RWPE2 (cell line): ENCODE measurements at regions not wholly inside any gene's neighbourhood (a gene's known extent, or its start where the extent isn't known, plus 50 kb on each side); places are given as distances from the start of the nearest gene placed in this dataset.

ENCODE experiments used
- ATAC-seq: fragments of 200-7000 bp; cut with Tn5 transposase; 3 replicates; pipeline ENCODE4 v1.9.1; 2021; ENCODE audit warnings: low read depth
- DNase-seq: peaks from one replicate; pipeline ENCODE4 v3.0.0-alpha.2; 2020; ENCODE audit warnings: low spot score
- H3K27ac ChIP-seq: fragments of 450-650 bp; 2 replicates; pipeline ENCODE4 v1.5.1; 2017; ENCODE audit warnings: mild to moderate bottlenecking; ENCODE audit not compliant: poor library complexity, severe bottlenecking
- H3K27me3 ChIP-seq: fragments of 250-450 bp; sonication (Bioruptor Pico); 2 replicates; pipeline ENCODE4 v1.5.1; 2021; ENCODE audit warnings: mild to moderate bottlenecking, moderate library complexity; ENCODE audit not compliant: insufficient read depth, poor library complexity, severe bottlenecking
- H3K36me3 ChIP-seq: fragments of 250-450 bp; sonication (Bioruptor Pico); 2 replicates; pipeline ENCODE4 v1.5.1; 2020; ENCODE audit warnings: low read depth, mild to moderate bottlenecking, moderate library complexity
- H3K4me1 ChIP-seq: fragments of 250-450 bp; sonication (Bioruptor Pico); 2 replicates; pipeline ENCODE4 v1.5.1; 2021; ENCODE audit warnings: mild to moderate bottlenecking, moderate library complexity; ENCODE audit not compliant: insufficient read depth, poor library complexity, severe bottlenecking
- H3K4me3 ChIP-seq: fragments of 250-450 bp; sonication (Bioruptor Pico); 2 replicates; pipeline ENCODE4 v1.5.1; 2021; ENCODE audit warnings: mild to moderate bottlenecking, moderate library complexity; ENCODE audit not compliant: severe bottlenecking
- H3K9me3 ChIP-seq: fragments of 250-450 bp; sonication (Bioruptor Pico); 2 replicates; pipeline ENCODE4 v1.5.1; 2021; ENCODE audit warnings: mild to moderate bottlenecking, moderate library complexity; ENCODE audit not compliant: severe bottlenecking
- CTCF ChIP-seq: fragments of 450-650 bp; IDR thresholded peaks from one replicate; pipeline ENCODE4 v1.5.1; 2017; ENCODE audit warnings: mild to moderate bottlenecking, moderate library complexity; ENCODE audit not compliant: poor library complexity, severe bottlenecking

GRCh38 chr5:44868541-44868940, 59.8 kb downstream of the MRPS30 start:
- DNase-seq, result no peak
- ATAC-seq, result no peak
- H3K36me3 ChIP-seq, result no peaks in the 10 kb centered on the region
- TF ChIP-seq CTCF, result no peak
- no peaks in the 10 kb centered on the region for H3K4me1 ChIP-seq
- H3K27me3 ChIP-seq, result no peaks in the 10 kb centered on the region
- H3K9me3 ChIP-seq, result no peaks in the 10 kb centered on the region
- H3K27ac ChIP-seq, result no peak overlapping the region
- no peak overlapping the region for H3K4me3 ChIP-seq

GRCh38 chr5:44869928-44870327, 61.2 kb downstream of the MRPS30 start:
- TF ChIP-seq CTCF, result no peak
- H3K36me3 ChIP-seq, result no peaks in the 10 kb centered on the region
- H3K4me3 ChIP-seq, result no peak overlapping the region
- H3K4me1 ChIP-seq, result peaks cover 5% of the 10 kb centered on the region
- H3K9me3 ChIP-seq, result no peaks in the 10 kb centered on the region
- ATAC-seq (no peak), DNase-seq (no peak)
- H3K27ac ChIP-seq, result no peak overlapping the region
- H3K27me3 ChIP-seq, result no peaks in the 10 kb centered on the region

GRCh38 chr5:44870430-44870829, 61.7 kb downstream of the MRPS30 start:
- Histone ChIP-seq H3K36me3 (no peaks in the 10 kb centered on the region), H3K27me3 (no peaks in the 10 kb centered on the region), H3K4me3 (no peak overlapping the region), H3K4me1 (peaks cover 10% of the 10 kb centered on the region), H3K9me3 (no peaks in the 10 kb centered on the region), H3K27ac (no peak overlapping the region)
- no peak for TF ChIP-seq CTCF
- DNase-seq (no peak), ATAC-seq (no peak)

DNA sequence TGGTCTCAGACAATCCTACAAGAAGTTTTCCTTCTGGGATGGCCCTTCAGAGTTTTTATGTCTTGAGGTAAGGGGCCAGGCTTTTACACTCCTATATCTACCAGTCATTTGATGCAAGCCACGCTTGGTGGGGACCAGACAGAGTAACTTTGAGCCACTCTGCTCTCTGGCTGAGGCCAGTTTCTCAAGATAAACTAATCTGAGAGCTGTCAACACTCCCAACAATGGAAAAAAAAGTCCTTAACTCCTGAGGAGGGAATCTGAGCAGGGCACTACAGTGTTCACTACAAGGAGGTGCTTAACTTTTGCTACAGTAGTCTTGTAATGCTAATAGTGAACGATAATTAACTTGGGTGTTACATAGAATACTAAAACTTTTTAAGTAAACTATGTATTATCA, 62.7 kb downstream of the MRPS30 start:
- Histone ChIP-seq H3K27me3 (no peaks in the 10 kb centered on the region), H3K27ac (no peak overlapping the region), H3K4me1 (peaks cover 19% of the 10 kb centered on the region), H3K4me3 (no peak overlapping the region), H3K36me3 (no peaks in the 10 kb centered on the region), H3K9me3 (no peaks in the 10 kb centered on the region)
- DNase-seq (no peak), ATAC-seq (no peak)
- TF ChIP-seq CTCF, result no peak

DNA sequence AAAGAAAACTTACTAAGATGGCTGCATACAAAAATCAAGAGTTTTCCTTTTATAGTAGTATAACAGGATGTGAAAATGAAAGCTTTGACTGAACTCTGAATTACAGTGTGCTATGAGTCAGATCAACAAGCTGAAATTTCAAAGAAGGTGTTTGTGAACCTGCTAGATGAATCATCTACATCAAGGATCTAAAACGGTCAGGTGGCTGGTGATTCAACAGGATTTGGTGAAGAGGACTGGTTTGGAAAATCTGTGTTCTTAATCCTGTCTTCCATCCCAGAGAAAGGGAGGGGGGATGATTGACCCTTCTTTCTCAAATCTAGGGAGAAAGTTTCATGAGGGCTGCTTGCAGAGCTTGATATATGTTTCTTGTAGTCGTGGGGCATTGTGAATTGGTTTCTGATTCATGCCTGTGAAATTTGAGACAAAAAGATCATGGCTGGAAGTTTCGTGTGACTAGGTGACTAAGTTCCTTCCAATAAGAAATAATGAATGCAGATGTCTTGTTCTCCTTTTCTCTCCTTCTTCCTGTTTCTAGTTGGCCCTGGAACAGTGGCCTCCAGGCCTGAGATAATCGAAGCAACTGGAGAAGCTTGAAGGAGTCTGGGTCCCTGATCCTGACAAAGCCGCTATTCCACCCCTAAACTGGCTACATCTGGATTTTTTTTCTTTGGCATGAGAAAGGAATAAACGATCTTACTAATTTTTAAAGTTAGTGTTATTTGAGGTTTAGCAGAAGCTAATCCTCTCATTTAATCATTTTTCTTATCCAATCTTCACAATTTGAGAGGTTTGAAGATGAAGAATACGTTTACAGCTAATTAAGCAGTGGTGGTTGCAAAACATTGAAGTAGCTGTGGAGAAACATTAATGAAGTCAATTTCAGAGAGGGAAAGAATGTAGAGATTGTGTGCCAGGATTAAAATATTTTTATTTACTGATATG, 67.2 kb downstream of the MRPS30 start:
- Histone ChIP-seq H3K4me3 (no peak overlapping the region), H3K4me1 (peaks cover 19% of the 10 kb centered on the region), H3K9me3 (no peaks in the 10 kb centered on the region), H3K27me3 (no peaks in the 10 kb centered on the region), H3K27ac (peak overlapping the region; percentile 59), H3K36me3 (no peaks in the 10 kb centered on the region)
- TF ChIP-seq CTCF, result no peak
- no peak for DNase-seq
- ATAC-seq, result peak; percentile 98
